Osteocyte (in vitro differentiated cells): ENCODE measurements at regions not wholly inside any gene's neighbourhood (a gene's known extent, or its start where the extent isn't known, plus 50 kb on each side); places are given as distances from the start of the nearest gene placed in this dataset.

Experiments
- DNase-seq: peaks from one replicate; pipeline ENCODE4 v3.0.0; 2021; ENCODE audit warnings: mixed read lengths; ENCODE audit not compliant: unreplicated experiment; ENCODE audit errors: extremely low spot score
- H3K27ac Mint-ChIP-seq: one replicate; pipeline ENCODE4 v1.8.0; 2021; ENCODE audit warnings: mild to moderate bottlenecking, mixed read lengths; ENCODE audit not compliant: unreplicated experiment
- H3K27me3 Mint-ChIP-seq: one replicate; pipeline ENCODE4 v1.8.0; 2021; ENCODE audit warnings: mixed read lengths; ENCODE audit not compliant: unreplicated experiment
- H3K36me3 Mint-ChIP-seq: one replicate; pipeline ENCODE4 v1.8.0; 2021; ENCODE audit warnings: mixed read lengths; ENCODE audit not compliant: unreplicated experiment
- H3K4me1 Mint-ChIP-seq: one replicate; pipeline ENCODE4 v1.8.0; 2021; ENCODE audit warnings: mixed read lengths; ENCODE audit not compliant: unreplicated experiment
- H3K4me3 Mint-ChIP-seq: one replicate; pipeline ENCODE4 v1.8.0; 2021; ENCODE audit warnings: mild to moderate bottlenecking, moderate library complexity, mixed read lengths; ENCODE audit not compliant: unreplicated experiment
- H3K9me3 Mint-ChIP-seq: one replicate; pipeline ENCODE4 v1.8.0; 2021; ENCODE audit warnings: mixed read lengths; ENCODE audit not compliant: unreplicated experiment
- TF ChIP-seq, protein P1 (sequence below): fragments of 200-600 bp; sonication (generic); IDR thresholded peaks from 2 replicates; pipeline ENCODE4 v1.5.0; 2021; ENCODE audit warnings: antibody characterized with exemption, mild to moderate bottlenecking, moderate library complexity

DNA sequence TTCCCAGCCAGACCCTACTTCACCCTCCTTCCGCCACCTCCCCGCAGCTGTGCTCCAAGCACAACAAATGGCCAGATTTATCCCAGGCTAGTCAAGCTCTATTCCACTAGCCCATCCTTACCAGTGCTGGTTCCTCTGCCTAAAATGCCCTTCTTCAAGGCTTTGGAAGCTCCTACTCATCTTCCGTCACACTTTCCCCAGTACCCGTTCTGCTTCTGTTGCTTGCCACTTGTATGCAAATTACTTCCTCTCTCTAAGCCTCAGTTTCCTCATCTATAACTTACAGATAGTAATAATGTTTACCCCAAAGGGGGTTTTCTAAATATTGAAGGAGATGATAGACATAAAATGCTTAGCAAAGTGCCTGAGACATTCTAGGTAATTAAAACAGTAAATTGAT lies 193.1 kb downstream of the MAFB start:
- H3K4me3 Mint-ChIP-seq = no peak overlapping the region
- H3K27ac Mint-ChIP-seq = no peak overlapping the region
- DNase-seq = no peak
- H3K36me3 Mint-ChIP-seq = no peaks in the 10 kb centered on the region
- H3K4me1 Mint-ChIP-seq = peaks cover 4% of the 10 kb centered on the region
- TF ChIP-seq, protein P1, sequence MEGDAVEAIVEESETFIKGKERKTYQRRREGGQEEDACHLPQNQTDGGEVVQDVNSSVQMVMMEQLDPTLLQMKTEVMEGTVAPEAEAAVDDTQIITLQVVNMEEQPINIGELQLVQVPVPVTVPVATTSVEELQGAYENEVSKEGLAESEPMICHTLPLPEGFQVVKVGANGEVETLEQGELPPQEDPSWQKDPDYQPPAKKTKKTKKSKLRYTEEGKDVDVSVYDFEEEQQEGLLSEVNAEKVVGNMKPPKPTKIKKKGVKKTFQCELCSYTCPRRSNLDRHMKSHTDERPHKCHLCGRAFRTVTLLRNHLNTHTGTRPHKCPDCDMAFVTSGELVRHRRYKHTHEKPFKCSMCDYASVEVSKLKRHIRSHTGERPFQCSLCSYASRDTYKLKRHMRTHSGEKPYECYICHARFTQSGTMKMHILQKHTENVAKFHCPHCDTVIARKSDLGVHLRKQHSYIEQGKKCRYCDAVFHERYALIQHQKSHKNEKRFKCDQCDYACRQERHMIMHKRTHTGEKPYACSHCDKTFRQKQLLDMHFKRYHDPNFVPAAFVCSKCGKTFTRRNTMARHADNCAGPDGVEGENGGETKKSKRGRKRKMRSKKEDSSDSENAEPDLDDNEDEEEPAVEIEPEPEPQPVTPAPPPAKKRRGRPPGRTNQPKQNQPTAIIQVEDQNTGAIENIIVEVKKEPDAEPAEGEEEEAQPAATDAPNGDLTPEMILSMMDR = no peak
- H3K27me3 Mint-ChIP-seq = no peaks in the 10 kb centered on the region
- peaks cover 5% of the 10 kb centered on the region for H3K9me3 Mint-ChIP-seq

DNA sequence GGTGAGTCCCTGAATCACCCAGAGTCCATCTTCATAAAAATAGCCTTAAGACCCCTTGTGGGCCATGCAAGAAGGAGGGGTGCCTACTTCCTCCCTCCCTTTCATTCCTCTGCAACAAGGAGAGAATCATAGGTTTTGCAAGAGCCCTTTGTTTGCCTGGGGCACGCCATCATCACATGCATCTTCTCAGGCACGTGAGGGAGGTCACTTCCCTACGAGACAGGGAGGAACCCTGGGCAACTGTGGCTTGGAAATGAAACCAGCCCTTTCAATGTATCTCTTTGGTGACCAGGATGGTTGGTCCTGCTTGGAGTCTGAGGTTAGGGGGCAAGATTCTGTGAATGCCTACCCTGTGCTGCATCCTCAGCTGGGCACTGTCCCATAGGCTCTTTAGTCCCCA lies 194.8 kb downstream of the MAFB start:
- Mint-ChIP-seq H3K27me3 (no peaks in the 10 kb centered on the region), H3K4me1 (peaks cover 9% of the 10 kb centered on the region), H3K36me3 (no peaks in the 10 kb centered on the region), H3K9me3 (peaks cover 5% of the 10 kb centered on the region), H3K27ac (no peak overlapping the region), H3K4me3 (no peak overlapping the region)
- no peak for DNase-seq
- TF ChIP-seq, protein P1 = no peak

GRCh38 chr20:40493549-40493948 lies 195.5 kb downstream of the MAFB start:
- Mint-ChIP-seq H3K27ac (no peak overlapping the region), H3K27me3 (no peaks in the 10 kb centered on the region), H3K36me3 (no peaks in the 10 kb centered on the region), H3K4me3 (no peak overlapping the region), H3K4me1 (peaks cover 9% of the 10 kb centered on the region), H3K9me3 (no peaks in the 10 kb centered on the region)
- DNase-seq = no peak
- TF ChIP-seq, protein P1 = no peak

DNA sequence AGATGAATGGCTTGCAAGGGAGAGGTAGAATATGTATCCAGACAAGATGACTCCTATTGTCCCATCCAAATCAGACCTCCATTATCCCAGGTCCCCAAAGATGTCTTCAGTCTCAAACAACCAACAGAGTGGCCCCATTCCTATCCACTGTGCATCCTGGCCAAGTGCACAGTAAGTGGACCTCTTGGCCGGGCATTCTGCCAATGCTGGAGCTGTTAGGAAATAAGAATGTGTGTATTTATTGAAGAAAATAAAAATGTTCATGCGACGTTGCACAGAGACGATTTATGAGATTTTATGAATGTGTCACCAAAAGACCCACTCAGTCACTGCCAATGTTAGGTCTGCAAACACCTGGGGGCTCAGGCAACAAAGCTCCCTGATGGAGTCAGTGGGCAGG lies 196.0 kb downstream of the MAFB start:
- Mint-ChIP-seq H3K4me3 (no peak overlapping the region), H3K27ac (no peak overlapping the region), H3K36me3 (no peaks in the 10 kb centered on the region), H3K27me3 (no peaks in the 10 kb centered on the region), H3K4me1 (peaks cover 9% of the 10 kb centered on the region), H3K9me3 (no peaks in the 10 kb centered on the region)
- TF ChIP-seq, protein P1 = no peak
- DNase-seq = no peak

GRCh38 chr20:40491009-40491590 lies 197.9 kb downstream of the MAFB start:
- peaks cover 9% of the 10 kb centered on the region for H3K4me1 Mint-ChIP-seq
- no peaks in the 10 kb centered on the region for H3K27me3 Mint-ChIP-seq
- no peak overlapping the region for H3K27ac Mint-ChIP-seq
- no peaks in the 10 kb centered on the region for H3K36me3 Mint-ChIP-seq
- TF ChIP-seq, protein P1 = no peak
- no peak overlapping the region for H3K4me3 Mint-ChIP-seq
- no peaks in the 10 kb centered on the region for H3K9me3 Mint-ChIP-seq
- no peak for DNase-seq
